ENCODE measurements at regions not wholly inside any gene's neighbourhood (a gene's known extent, or its start where the extent isn't known, plus 50 kb on each side); places are given as distances from the start of the nearest gene placed in this dataset.
"Not testable (repeated sequence)": the region's sequence is repeated elsewhere in the genome, so short reads cannot be mapped to it uniquely, and the experiment has no call there.

DNA sequence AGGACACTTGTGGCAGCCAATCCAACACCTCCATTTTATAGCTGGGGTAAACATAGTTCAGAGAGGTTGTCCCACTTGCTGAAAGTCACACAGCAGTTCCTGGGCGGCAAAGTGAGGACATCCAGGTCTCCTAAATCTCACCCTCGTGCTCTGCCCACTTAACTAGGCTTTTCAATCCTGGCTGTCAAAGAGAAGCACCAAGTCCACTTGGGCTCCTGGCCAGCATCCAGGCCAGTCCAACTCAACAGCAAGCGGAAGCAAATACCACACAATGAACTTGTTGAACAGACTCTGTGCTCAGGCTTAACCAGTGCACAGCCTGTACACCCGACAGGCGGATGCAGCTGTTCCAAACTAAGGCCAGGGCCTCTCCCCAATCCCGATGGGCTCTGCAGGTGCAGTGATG lies 60.4 kb upstream of the SPN start:
- H3K27me3 ChIP-seq (ENCODE audit: control insufficient read depth in 1 of 2, insufficient read depth in 2 of 2, low read length in 1 of 2); H3K27ac ChIP-seq (ENCODE audit: low read depth in 1 of 2, low read length in 2 of 2); ATAC-seq (ENCODE audit: low FRiP score); intact Hi-C loops (cut with DNase I); H3K36me3 ChIP-seq (ENCODE audit: control insufficient read depth in 1 of 2, insufficient read depth in 2 of 2, low read length in 1 of 2); H3K9me3 ChIP-seq (ENCODE audit: control insufficient read depth, low read length); H3K4me3 ChIP-seq (ENCODE audit: low read length in 2 of 2); H3K4me1 ChIP-seq (ENCODE audit: control insufficient read depth in 1 of 2, insufficient read depth in 2 of 2, low read length in 2 of 2); DNase-seq: not testable (repeated sequence)
- WGBS, 2 donors, result 83 to 89% methylated on average over 6 of the region's 6 CpGs

DNA sequence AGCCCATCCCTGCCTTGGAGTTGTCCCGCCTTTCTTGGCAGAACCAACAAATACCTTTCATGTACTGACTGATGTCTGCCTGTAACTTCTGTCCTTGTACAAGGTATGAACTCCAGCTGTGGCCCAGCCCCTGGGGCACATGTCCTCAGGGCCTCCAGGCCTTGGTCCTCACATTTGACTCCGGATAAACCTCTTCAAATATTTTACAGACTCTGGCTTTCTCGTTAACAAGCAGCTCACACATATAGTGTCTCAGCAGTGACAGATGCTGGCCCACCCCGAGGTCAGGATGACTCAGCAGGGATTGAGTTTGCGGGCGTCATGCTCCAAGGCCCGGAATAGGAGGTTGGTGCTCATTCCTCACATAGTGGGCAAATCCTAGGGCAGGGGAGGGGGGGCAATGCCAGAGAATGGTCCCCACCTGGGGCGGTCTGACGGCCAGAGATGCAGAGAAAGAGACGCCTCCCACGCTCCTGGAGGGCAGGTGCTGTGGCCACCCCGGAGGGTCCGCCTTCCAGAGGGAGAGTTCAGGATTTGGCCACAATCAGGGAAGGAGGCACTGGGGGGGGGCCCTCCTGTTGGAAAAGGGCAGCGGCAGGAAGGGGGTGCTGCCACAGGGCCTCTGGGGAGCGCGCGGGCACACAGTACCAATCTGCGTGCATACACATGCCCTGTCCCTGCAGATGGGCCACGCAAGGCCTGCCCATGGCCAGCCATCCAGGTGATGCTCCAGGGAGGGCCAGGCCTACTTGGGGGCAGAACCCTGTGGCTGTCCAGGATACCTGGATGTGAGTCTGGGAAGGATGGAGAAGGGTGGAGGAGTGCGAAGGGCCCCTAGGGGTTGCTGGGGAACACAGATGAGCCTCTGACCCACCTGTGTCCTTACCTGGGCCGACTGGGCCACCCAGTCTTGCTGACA lies 58.2 kb upstream of the SPN start:
- H3K36me3 ChIP-seq (ENCODE audit: control insufficient read depth in 1 of 2, insufficient read depth in 2 of 2, low read length in 1 of 2); H3K4me1 ChIP-seq (ENCODE audit: control insufficient read depth in 1 of 2, insufficient read depth in 2 of 2, low read length in 2 of 2); H3K27ac ChIP-seq (ENCODE audit: low read depth in 1 of 2, low read length in 2 of 2); H3K27me3 ChIP-seq (ENCODE audit: control insufficient read depth in 1 of 2, insufficient read depth in 2 of 2, low read length in 1 of 2); intact Hi-C loops (cut with DNase I); ATAC-seq (ENCODE audit: low FRiP score); H3K4me3 ChIP-seq (ENCODE audit: low read length in 2 of 2); H3K9me3 ChIP-seq (ENCODE audit: control insufficient read depth, low read length): not testable (repeated sequence)
- DNase-seq, result peak in 1 of 2 donors; percentile 83
- WGBS, 2 donors, result 75 to 80% methylated on average over 17 to 21 of the region's 21 CpGs

DNA sequence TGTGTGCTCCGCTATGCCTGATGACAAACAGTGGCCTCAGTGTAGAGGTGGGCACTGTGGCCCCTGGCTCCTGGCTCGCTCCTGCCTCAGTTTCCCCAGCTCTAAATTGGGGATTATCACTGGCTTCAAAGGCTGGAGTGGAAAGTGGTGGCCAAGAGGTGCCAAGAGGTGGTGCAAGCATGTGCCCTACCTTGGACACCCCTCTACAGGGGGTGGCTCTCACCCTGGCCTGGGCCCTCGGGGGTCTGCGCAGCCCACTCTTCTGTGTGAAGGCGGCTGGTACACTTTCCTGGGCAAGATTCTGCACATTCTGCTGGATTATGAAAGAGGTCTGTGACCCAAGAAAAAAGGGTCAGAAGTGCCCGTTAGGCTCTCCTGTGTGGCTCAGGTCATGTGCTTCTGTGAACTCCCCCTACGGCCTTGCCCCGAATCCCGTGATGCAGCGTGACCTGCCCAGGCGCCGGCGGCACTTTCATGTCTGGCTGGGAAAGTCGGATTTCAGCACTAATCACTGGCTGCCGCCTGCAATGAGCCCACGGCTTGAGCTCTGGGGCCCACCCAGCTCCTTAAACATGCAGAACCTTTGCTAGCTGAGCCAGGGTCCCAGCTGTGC lies 57.3 kb upstream of the SPN start:
- H3K4me3 ChIP-seq (ENCODE audit: low read length in 2 of 2); H3K9me3 ChIP-seq (ENCODE audit: control insufficient read depth, low read length); H3K27me3 ChIP-seq (ENCODE audit: control insufficient read depth in 1 of 2, insufficient read depth in 2 of 2, low read length in 1 of 2); ATAC-seq (ENCODE audit: low FRiP score); H3K4me1 ChIP-seq (ENCODE audit: control insufficient read depth in 1 of 2, insufficient read depth in 2 of 2, low read length in 2 of 2); H3K27ac ChIP-seq (ENCODE audit: low read depth in 1 of 2, low read length in 2 of 2); H3K36me3 ChIP-seq (ENCODE audit: control insufficient read depth in 1 of 2, insufficient read depth in 2 of 2, low read length in 1 of 2); intact Hi-C loops (cut with DNase I): not testable (repeated sequence)
- WGBS, 2 donors, result 91 to 92% methylated on average over 16 of the region's 16 CpGs
- peak in 1 of 2 donors; percentile 37 for DNase-seq

- H3K27me3 ChIP-seq (ENCODE audit: control insufficient read depth in 1 of 2, insufficient read depth in 2 of 2, low read length in 1 of 2); ATAC-seq (ENCODE audit: low FRiP score); H3K27ac ChIP-seq (ENCODE audit: low read depth in 1 of 2, low read length in 2 of 2); H3K4me3 ChIP-seq (ENCODE audit: low read length in 2 of 2); H3K9me3 ChIP-seq (ENCODE audit: control insufficient read depth, low read length); H3K4me1 ChIP-seq (ENCODE audit: control insufficient read depth in 1 of 2, insufficient read depth in 2 of 2, low read length in 2 of 2); H3K36me3 ChIP-seq (ENCODE audit: control insufficient read depth in 1 of 2, insufficient read depth in 2 of 2, low read length in 1 of 2); intact Hi-C loops (cut with DNase I): not testable (repeated sequence)
- DNase-seq, result peak in 1 of 2 donors; percentile 54
- WGBS, 2 donors, result 91 to 92% methylated on average over 24 to 26 of the region's 26 CpGs
Measured at GRCh38 chr16:29606669-29607427, 56.2 kb upstream of the SPN start.

DNA sequence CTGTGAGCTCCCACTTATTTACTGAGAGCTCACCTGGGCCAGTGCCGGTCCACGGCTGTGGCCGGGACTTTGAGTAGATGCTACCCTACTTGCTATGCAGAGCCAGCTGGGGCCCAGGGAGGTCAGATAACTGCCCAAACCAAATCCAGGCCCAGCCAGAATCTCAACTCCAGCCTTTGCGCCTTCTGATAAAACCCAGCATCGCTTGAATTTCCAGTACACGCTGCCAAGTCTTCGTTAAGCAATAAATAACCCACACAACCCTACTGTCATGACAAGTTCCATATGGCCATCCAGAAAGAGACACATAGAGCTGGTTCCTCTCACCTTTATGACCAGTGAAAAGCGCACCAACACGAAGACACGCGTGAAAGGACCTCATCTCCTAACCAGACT lies 55.6 kb upstream of the SPN start:
- H3K36me3 ChIP-seq (ENCODE audit: control insufficient read depth in 1 of 2, insufficient read depth in 2 of 2, low read length in 1 of 2); H3K4me3 ChIP-seq (ENCODE audit: low read length in 2 of 2); H3K4me1 ChIP-seq (ENCODE audit: control insufficient read depth in 1 of 2, insufficient read depth in 2 of 2, low read length in 2 of 2); H3K27me3 ChIP-seq (ENCODE audit: control insufficient read depth in 1 of 2, insufficient read depth in 2 of 2, low read length in 1 of 2); intact Hi-C loops (cut with DNase I); H3K9me3 ChIP-seq (ENCODE audit: control insufficient read depth, low read length); DNase-seq; ATAC-seq (ENCODE audit: low FRiP score); H3K27ac ChIP-seq (ENCODE audit: low read depth in 1 of 2, low read length in 2 of 2): not testable (repeated sequence)
- 87 to 90% methylated on average over 11 of the region's 11 CpGs for WGBS, 2 donors

GRCh38 chr16:29612381-29613306 lies 50.4 kb upstream of the SPN start:
- H3K4me1 ChIP-seq (ENCODE audit: control insufficient read depth in 1 of 2, insufficient read depth in 2 of 2, low read length in 2 of 2); intact Hi-C loops (cut with DNase I); H3K27ac ChIP-seq (ENCODE audit: low read depth in 1 of 2, low read length in 2 of 2); H3K36me3 ChIP-seq (ENCODE audit: control insufficient read depth in 1 of 2, insufficient read depth in 2 of 2, low read length in 1 of 2); H3K27me3 ChIP-seq (ENCODE audit: control insufficient read depth in 1 of 2, insufficient read depth in 2 of 2, low read length in 1 of 2); H3K9me3 ChIP-seq (ENCODE audit: control insufficient read depth, low read length): not testable (repeated sequence)
- peak in 1 of 2 donors; percentile 73 for DNase-seq
- ATAC-seq (ENCODE audit: low FRiP score), result peak; percentile 45
- 0 to 1% methylated on average over 30 to 44 of the region's 48 CpGs for WGBS, 2 donors
- H3K4me3 ChIP-seq (ENCODE audit: low read length in 2 of 2), result peak overlapping the region in 1 of 2 donors; percentile 62
